Fibroblast of the aortic adventitia (primary cell): ENCODE measurements at regions not wholly inside any gene's neighbourhood (a gene's known extent, or its start where the extent isn't known, plus 50 kb on each side); places are given as distances from the start of the nearest gene placed in this dataset.

Experiments
- DNase-seq: peaks from one replicate; pipeline ENCODE4 v3.0.0-alpha.2; 2010; ENCODE audit warnings: low read depth
- H3K4me3 ChIP-seq: 2 replicates; pipeline ENCODE4 v1.5.1; 2011; ENCODE audit warnings: low read depth, mild to moderate bottlenecking, control low read depth, low read length, moderate library complexity
- TF ChIP-seq, protein P1 (sequence below): IDR thresholded peaks from 2 replicates; pipeline ENCODE4 v1.5.1; 2011; ENCODE audit warnings: mild to moderate bottlenecking, low read length, control low read depth, inconsistent platforms; ENCODE audit not compliant: insufficient read depth

DNA sequence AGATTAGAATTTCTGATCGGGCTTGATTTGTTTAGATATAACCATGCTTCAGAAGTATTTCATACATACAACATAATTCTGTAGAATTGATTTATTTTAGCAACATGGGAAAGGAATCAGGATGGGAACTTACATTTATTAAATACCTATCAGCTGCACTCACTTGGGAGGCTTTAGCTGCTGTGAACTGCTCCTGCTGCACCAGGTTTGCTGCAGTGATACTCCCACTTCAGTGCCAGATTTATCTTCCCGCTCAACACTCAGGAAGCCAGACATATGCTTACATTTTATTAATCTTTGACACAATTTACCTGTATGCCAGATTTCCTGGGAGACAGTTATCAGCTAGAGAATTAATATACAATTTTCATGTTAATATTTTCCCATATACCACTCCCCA, 64.0 kb upstream of the PLCXD3 start:
- TF ChIP-seq, protein P1, sequence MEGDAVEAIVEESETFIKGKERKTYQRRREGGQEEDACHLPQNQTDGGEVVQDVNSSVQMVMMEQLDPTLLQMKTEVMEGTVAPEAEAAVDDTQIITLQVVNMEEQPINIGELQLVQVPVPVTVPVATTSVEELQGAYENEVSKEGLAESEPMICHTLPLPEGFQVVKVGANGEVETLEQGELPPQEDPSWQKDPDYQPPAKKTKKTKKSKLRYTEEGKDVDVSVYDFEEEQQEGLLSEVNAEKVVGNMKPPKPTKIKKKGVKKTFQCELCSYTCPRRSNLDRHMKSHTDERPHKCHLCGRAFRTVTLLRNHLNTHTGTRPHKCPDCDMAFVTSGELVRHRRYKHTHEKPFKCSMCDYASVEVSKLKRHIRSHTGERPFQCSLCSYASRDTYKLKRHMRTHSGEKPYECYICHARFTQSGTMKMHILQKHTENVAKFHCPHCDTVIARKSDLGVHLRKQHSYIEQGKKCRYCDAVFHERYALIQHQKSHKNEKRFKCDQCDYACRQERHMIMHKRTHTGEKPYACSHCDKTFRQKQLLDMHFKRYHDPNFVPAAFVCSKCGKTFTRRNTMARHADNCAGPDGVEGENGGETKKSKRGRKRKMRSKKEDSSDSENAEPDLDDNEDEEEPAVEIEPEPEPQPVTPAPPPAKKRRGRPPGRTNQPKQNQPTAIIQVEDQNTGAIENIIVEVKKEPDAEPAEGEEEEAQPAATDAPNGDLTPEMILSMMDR = no peak
- no peak for DNase-seq

More for the DNA sequence above, 64.0 kb upstream of the PLCXD3 start:
- no peak overlapping the region for H3K4me3 ChIP-seq
